Sigmoid colon (tissue), 6 donors: ENCODE measurements at regions not wholly inside any gene's neighbourhood (a gene's known extent, or its start where the extent isn't known, plus 50 kb on each side); places are given as distances from the start of the nearest gene placed in this dataset.

Experiments used
- DNase-seq: peaks from one replicate; pipeline ENCODE4 v3.0.0-alpha.2; 2019
- H3K27ac ChIP-seq, 4 donors: fragments of 200-600 bp; sonication (generic); one replicate each; pipeline ENCODE4 v1.5.1; 2016 to 2019; ENCODE audit warnings: mild to moderate bottlenecking in 1 of 4
- H3K27me3 ChIP-seq, 3 donors: fragments of 200-600 bp; sonication (generic); one replicate each; pipeline ENCODE4 v1.5.1; 2019; ENCODE audit warnings: mild to moderate bottlenecking in 1 of 3
- H3K36me3 ChIP-seq, 4 donors: fragments of 200-600 bp; sonication (generic); one replicate each; pipeline ENCODE4 v1.5.1; 2016 to 2019
- H3K4me1 ChIP-seq, 4 donors: fragments of 200-600 bp; sonication (generic); one replicate each; pipeline ENCODE4 v1.5.1; 2017 to 2019
- H3K4me3 ChIP-seq, 4 donors: fragments of 200-600 bp; sonication (generic); one replicate each; pipeline ENCODE4 v1.5.1; 2017 to 2019; ENCODE audit warnings: mild to moderate bottlenecking in 2 of 4, moderate library complexity in 1 of 4
- H3K9me3 ChIP-seq, 4 donors: fragments of 200-600 bp in 3 of 4; sonication (generic) in 3 of 4; one replicate each; pipeline versions ENCODE4 v1.5.1 to v1.6.1; 2013 to 2019
- EP300 ChIP-seq, 4 donors: sonication (generic); formaldehyde crosslinking; IDR thresholded peaks; one replicate each; pipeline ENCODE4 v1.6.1; 2017; ENCODE audit warnings: antibody characterized with exemption in 4 of 4
- POLR2A ChIP-seq, 2 donors: fragments of 450-650 bp; IDR thresholded peaks; one replicate each; pipeline ENCODE4 v1.6.1; 2016; ENCODE audit warnings: antibody characterized with exemption in 2 of 2, mild to moderate bottlenecking in 2 of 2, moderate library complexity in 2 of 2
- POLR2AphosphoS5 ChIP-seq, 4 donors: sonication (generic); formaldehyde crosslinking; IDR thresholded peaks; one replicate each; pipeline ENCODE4 v1.6.1; 2017; ENCODE audit warnings: antibody characterized with exemption in 4 of 4
- WGBS, 2 donors: extraction: QIAGEN DNeasy Blood & Tissue Kit; methylation state at CpG; one replicate each; pipeline ENCODE4 v1.1.7; 2013; 5-methylcytosine and 5-hydroxymethylcytosine counted together
- intact Hi-C: fragments of 100-400 bp; cut with DNase I; formaldehyde crosslinking; loops from one replicate; pipeline ENCODE4 v1.15.1; 2023
- TF ChIP-seq, protein P1 (sequence below), 4 experiments: fragments of 450-650 bp in 3 of 4; fragments of 200-600 bp in 1 of 4; IDR thresholded peaks; one replicate each; pipeline ENCODE4 v1.5.1; 2016 to 2019; ENCODE audit warnings: antibody characterized with exemption in 4 of 4, mild to moderate bottlenecking in 3 of 4, moderate library complexity in 2 of 4
- donor health status: healthy with polysubstance abuse.
- donor health status: healthy.

DNA sequence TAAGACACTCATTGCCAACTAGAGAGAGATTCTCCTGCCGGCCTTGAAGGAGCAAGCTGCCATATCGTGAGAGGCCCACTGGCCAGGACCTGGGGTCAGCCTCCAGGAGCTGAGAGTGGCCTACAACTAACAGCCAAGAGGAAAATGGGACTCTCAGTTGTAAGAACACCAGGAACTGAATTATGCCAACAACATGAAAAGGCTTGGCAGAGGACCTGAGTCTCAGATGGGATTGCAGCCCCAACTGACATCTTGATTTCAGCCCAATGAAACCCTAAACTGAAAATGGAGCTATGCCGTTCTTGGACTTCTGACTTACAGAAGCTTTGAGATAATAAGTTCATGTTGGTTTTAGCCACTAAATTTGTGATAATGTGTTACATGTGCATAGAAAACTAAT is 193.5 kb upstream of the LRFN2 start:
- no peaks in the 10 kb centered on the region for H3K27me3 ChIP-seq
- H3K9me3 ChIP-seq: no peaks in the 10 kb centered on the region
- TF ChIP-seq EP300 (IDR thresholded peaks at IDR 0.05): no peak
- TF ChIP-seq POLR2AphosphoS5 (IDR thresholded peaks at IDR 0.05): no peak
- no peak for TF ChIP-seq POLR2A (IDR thresholded peaks at IDR 0.05)
- TF ChIP-seq, protein P1, sequence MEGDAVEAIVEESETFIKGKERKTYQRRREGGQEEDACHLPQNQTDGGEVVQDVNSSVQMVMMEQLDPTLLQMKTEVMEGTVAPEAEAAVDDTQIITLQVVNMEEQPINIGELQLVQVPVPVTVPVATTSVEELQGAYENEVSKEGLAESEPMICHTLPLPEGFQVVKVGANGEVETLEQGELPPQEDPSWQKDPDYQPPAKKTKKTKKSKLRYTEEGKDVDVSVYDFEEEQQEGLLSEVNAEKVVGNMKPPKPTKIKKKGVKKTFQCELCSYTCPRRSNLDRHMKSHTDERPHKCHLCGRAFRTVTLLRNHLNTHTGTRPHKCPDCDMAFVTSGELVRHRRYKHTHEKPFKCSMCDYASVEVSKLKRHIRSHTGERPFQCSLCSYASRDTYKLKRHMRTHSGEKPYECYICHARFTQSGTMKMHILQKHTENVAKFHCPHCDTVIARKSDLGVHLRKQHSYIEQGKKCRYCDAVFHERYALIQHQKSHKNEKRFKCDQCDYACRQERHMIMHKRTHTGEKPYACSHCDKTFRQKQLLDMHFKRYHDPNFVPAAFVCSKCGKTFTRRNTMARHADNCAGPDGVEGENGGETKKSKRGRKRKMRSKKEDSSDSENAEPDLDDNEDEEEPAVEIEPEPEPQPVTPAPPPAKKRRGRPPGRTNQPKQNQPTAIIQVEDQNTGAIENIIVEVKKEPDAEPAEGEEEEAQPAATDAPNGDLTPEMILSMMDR (IDR thresholded peaks at IDR 0.05): no peak
- intact Hi-C loops: no loop called here
- H3K4me3 ChIP-seq: no peak overlapping the region
- no peak overlapping the region for H3K27ac ChIP-seq
- no peak for DNase-seq
- H3K36me3 ChIP-seq: no peaks in the 10 kb centered on the region
- H3K4me1 ChIP-seq: no peaks in the 10 kb centered on the region
- 95 to 98% methylated on average over 3 of the region's 3 CpGs for WGBS, 2 donors

DNA sequence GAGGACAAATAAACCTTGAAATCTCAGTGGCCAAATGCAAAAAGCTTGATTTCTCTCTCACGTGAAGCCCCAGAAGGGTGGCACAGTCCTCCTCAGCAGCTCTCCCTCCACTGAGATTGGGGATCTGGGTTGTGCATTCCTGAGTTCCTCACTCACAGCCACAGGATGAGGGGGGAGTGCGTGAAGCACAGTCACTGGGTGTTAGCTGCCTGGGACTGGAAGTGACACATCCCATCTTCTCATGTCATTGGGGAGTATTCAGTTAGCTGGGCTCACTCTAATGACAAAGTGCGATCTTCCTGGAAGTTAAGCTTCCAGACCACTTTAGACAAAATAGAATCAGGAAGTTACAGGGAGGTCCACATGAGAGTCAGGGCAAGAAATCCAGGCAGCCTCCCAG is 192.2 kb upstream of the LRFN2 start:
- DNase-seq: no peak
- WGBS, 2 donors: 87 to 88% methylated on average over 3 of the region's 3 CpGs
- no peaks in the 10 kb centered on the region for H3K9me3 ChIP-seq
- H3K4me1 ChIP-seq: no peaks in the 10 kb centered on the region
- H3K27me3 ChIP-seq: no peaks in the 10 kb centered on the region
- H3K27ac ChIP-seq: no peak overlapping the region
- no peaks in the 10 kb centered on the region for H3K36me3 ChIP-seq
- H3K4me3 ChIP-seq: no peak overlapping the region
- no peak for TF ChIP-seq POLR2AphosphoS5 (IDR thresholded peaks at IDR 0.05)
- TF ChIP-seq EP300 (IDR thresholded peaks at IDR 0.05): no peak
- TF ChIP-seq, protein P1 (IDR thresholded peaks at IDR 0.05): no peak
- no peak for TF ChIP-seq POLR2A (IDR thresholded peaks at IDR 0.05)
- intact Hi-C loops: no loop called here

DNA sequence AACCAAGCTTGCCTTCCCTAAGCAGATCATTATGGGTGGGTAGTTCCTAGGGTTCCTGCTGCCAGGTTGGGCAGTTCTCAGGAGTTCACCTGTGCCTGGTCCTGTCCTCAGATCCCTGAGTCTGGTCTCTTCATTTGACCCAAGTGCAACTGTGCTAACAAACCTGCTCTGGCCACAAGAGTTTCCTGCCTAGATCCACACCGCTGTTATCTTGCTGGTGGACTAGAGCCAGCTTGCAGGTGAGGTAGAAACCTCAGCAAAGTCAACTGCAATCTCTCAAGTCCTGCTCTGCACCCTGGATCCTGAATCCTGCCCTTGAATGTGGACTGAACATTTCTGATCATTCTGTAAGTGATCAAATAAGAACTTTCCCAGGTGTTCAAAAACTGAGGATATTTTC is 191.8 kb upstream of the LRFN2 start:
- no peaks in the 10 kb centered on the region for H3K27me3 ChIP-seq
- no peak overlapping the region for H3K4me3 ChIP-seq
- no peak overlapping the region for H3K27ac ChIP-seq
- no peaks in the 10 kb centered on the region for H3K36me3 ChIP-seq
- no peaks in the 10 kb centered on the region for H3K4me1 ChIP-seq
- intact Hi-C loops: no loop called here
- no peak for DNase-seq
- 65 to 86% methylated on average over 1 of the region's 1 CpG for WGBS, 2 donors
- H3K9me3 ChIP-seq: no peaks in the 10 kb centered on the region
- TF ChIP-seq EP300 (IDR thresholded peaks at IDR 0.05): no peak

DNA sequence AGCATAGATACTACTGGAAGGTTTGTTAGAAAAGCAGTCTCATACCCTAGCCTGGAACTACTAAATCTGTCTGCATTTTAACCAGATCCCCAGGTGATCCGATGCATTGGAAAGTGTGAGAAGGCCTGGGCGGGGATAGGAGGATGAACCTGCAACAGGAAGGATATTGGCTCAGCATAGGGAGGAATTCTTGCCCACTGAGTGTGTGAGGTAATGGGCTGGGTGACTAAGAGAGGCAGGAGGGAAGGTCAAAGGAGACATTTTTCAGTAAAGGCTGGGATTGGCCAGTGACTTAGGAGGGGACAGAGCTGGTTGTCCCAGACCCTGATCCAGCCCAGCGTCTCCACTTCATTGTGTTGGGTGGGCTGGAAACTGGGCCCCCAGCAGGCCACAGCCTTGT is 191.0 kb upstream of the LRFN2 start:
- H3K27me3 ChIP-seq: no peaks in the 10 kb centered on the region
- no peak for DNase-seq
- no peak overlapping the region for H3K27ac ChIP-seq
- no peaks in the 10 kb centered on the region for H3K9me3 ChIP-seq
- TF ChIP-seq POLR2A (IDR thresholded peaks at IDR 0.05) (no peak), POLR2AphosphoS5 (IDR thresholded peaks at IDR 0.05) (no peak), EP300 (IDR thresholded peaks at IDR 0.05) (no peak)
- TF ChIP-seq, protein P1 (IDR thresholded peaks at IDR 0.05): no peak
- no peak overlapping the region for H3K4me3 ChIP-seq
- intact Hi-C loops: no loop called here
- 92 to 95% methylated on average over 3 of the region's 3 CpGs for WGBS, 2 donors
- H3K36me3 ChIP-seq: no peaks in the 10 kb centered on the region
- H3K4me1 ChIP-seq: no peaks in the 10 kb centered on the region

DNA sequence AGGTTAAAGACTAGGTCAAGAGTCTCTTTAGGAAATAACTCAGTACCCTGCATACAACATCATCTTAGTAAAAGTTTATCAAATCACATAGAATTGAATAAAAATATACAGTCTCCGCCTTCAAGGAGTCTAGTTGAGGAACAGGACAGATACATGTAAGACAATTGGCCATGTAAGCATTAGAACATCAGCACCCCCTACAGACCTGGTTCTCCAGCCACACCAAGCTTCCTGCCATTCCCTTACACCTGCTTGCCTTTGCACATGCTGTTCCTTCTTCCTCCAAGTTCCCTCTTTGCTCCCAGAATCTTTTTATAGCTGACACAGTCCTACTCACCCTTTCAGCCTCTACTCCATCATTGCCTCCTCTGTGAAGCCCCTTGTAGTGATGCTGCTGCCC is 187.8 kb upstream of the LRFN2 start:
- 91 to 93% methylated on average over 1 of the region's 1 CpG for WGBS, 2 donors
- TF ChIP-seq, protein P1 (IDR thresholded peaks at IDR 0.05): no peak
- intact Hi-C loops: no loop called here

More for the DNA sequence above, 187.8 kb upstream of the LRFN2 start:
- H3K36me3 ChIP-seq: no peaks in the 10 kb centered on the region
- DNase-seq: no peak
- no peaks in the 10 kb centered on the region for H3K4me1 ChIP-seq
- no peak overlapping the region for H3K27ac ChIP-seq
- H3K4me3 ChIP-seq: no peak overlapping the region
- no peaks in the 10 kb centered on the region for H3K27me3 ChIP-seq
- peaks cover 0 to 4% (median 0%) of the 10 kb centered on the region in 4 donors for H3K9me3 ChIP-seq
